ENCODE measurements at regions not wholly inside any gene's neighbourhood (a gene's known extent, or its start where the extent isn't known, plus 50 kb on each side); places are given as distances from the start of the nearest gene placed in this dataset.
"Not testable (repeated sequence)": the region's sequence is repeated elsewhere in the genome, so short reads cannot be mapped to it uniquely, and the experiment has no call there.

- TF ChIP-seq CTCF (IDR thresholded peaks at IDR 0.05; ENCODE audit: unreplicated experiment), result no peak
- ChIA-PET CTCF (interaction anchor here (0.6 to 0.8 kb wide), 3 partner anchors 152 to 543 kb away, joined by 3 to 6 read pairs (median 3); no protein-coding TSS in a partner anchor), POLR2A (interaction anchor here (1.0 kb wide), 1 partner anchor 358 kb away, joined by 4 read pairs; no protein-coding TSS in a partner anchor)
- H3K4me3 Mint-ChIP-seq (ENCODE audit: unreplicated experiment), result no peak overlapping the region
- intact Hi-C loops (cut with micrococcal nuclease), result no loop called here
- no peaks in the 10 kb centered on the region for H3K36me3 Mint-ChIP-seq (ENCODE audit: insufficient read depth, unreplicated experiment)
- H3K9me3 Mint-ChIP-seq (ENCODE audit: unreplicated experiment), result peaks cover 9% of the 10 kb centered on the region
- no TSS peak for BruUV-seq (replicated peaks)
- peaks cover 29% of the 10 kb centered on the region for H3K4me1 Mint-ChIP-seq (ENCODE audit: insufficient read depth, unreplicated experiment)
- H3K27me3 Mint-ChIP-seq (ENCODE audit: insufficient read depth, unreplicated experiment), result no peaks in the 10 kb centered on the region
- DNase-seq (ENCODE audit: unreplicated experiment), result peak; percentile 47
- peak overlapping the region; percentile 31 for H3K27ac Mint-ChIP-seq (ENCODE audit: low read depth, unreplicated experiment)
Observed at GRCh38 chr1:173329726-173330125, 122.6 kb upstream of the TNFSF4 start.

GRCh38 chr1:173330149-173330951 is 123.2 kb upstream of the TNFSF4 start:
- Mint-ChIP-seq H3K4me3 (ENCODE audit: unreplicated experiment) (no peak overlapping the region), H3K27me3 (ENCODE audit: insufficient read depth, unreplicated experiment) (no peaks in the 10 kb centered on the region), H3K9me3 (ENCODE audit: unreplicated experiment) (peaks cover 3% of the 10 kb centered on the region), H3K36me3 (ENCODE audit: insufficient read depth, unreplicated experiment) (no peaks in the 10 kb centered on the region), H3K27ac (ENCODE audit: low read depth, unreplicated experiment) (peak overlapping the region; percentile 73), H3K4me1 (ENCODE audit: insufficient read depth, unreplicated experiment) (peaks cover 29% of the 10 kb centered on the region)
- ChIA-PET POLR2A (interaction anchor here (0.7 to 1.0 kb wide), 2 partner anchors 359 to 505 kb away, joined by 3 to 4 read pairs; no protein-coding TSS in a partner anchor), CTCF (interaction anchor here (0.6 to 0.8 kb wide), 3 partner anchors 151 to 543 kb away, joined by 3 to 6 read pairs (median 3); no protein-coding TSS in a partner anchor)
- no peak for TF ChIP-seq CTCF (IDR thresholded peaks at IDR 0.05; ENCODE audit: unreplicated experiment)
- DNase-seq (ENCODE audit: unreplicated experiment), result peak; percentile 82
- BruUV-seq (replicated peaks), result no TSS peak
- intact Hi-C loops (cut with micrococcal nuclease), result no loop called here

- CTCF ChIA-PET, result interaction anchor here (0.8 to 1.2 kb wide), 2 partner anchors 19 to 98 kb away, joined by 3 read pairs; no protein-coding TSS in a partner anchor
- H3K9me3 Mint-ChIP-seq (ENCODE audit: unreplicated experiment); H3K4me3 Mint-ChIP-seq (ENCODE audit: unreplicated experiment); H3K36me3 Mint-ChIP-seq (ENCODE audit: insufficient read depth, unreplicated experiment); H3K27me3 Mint-ChIP-seq (ENCODE audit: insufficient read depth, unreplicated experiment); intact Hi-C loops (cut with micrococcal nuclease); POLR2A ChIA-PET; BruUV-seq (replicated peaks): not testable (repeated sequence)
- H3K27ac Mint-ChIP-seq (ENCODE audit: low read depth, unreplicated experiment), result peak overlapping the region; percentile 73
- DNase-seq (ENCODE audit: unreplicated experiment), result peak; percentile 60
- peaks cover 29% of the 10 kb centered on the region for H3K4me1 Mint-ChIP-seq (ENCODE audit: insufficient read depth, unreplicated experiment)
Observed at GRCh38 chr1:173330952-173331548, 123.9 kb upstream of the TNFSF4 start.

GRCh38 chr1:173332026-173332425 is 124.9 kb upstream of the TNFSF4 start:
- intact Hi-C loops (cut with micrococcal nuclease), result no loop called here
- no peaks in the 10 kb centered on the region for H3K27me3 Mint-ChIP-seq (ENCODE audit: insufficient read depth, unreplicated experiment)
- H3K27ac Mint-ChIP-seq (ENCODE audit: low read depth, unreplicated experiment), result peak overlapping the region; percentile 73
- no peak overlapping the region for H3K4me3 Mint-ChIP-seq (ENCODE audit: unreplicated experiment)
- H3K36me3 Mint-ChIP-seq (ENCODE audit: insufficient read depth, unreplicated experiment), result no peaks in the 10 kb centered on the region
- no peaks in the 10 kb centered on the region for H3K9me3 Mint-ChIP-seq (ENCODE audit: unreplicated experiment)
- TF ChIP-seq CTCF (IDR thresholded peaks at IDR 0.05; ENCODE audit: unreplicated experiment), result no peak
- H3K4me1 Mint-ChIP-seq (ENCODE audit: insufficient read depth, unreplicated experiment), result peaks cover 29% of the 10 kb centered on the region
- no TSS peak for BruUV-seq (replicated peaks)
- POLR2A ChIA-PET, result interaction anchor here (1.0 kb wide), 1 partner anchor 67 kb away, joined by 3 read pairs; no protein-coding TSS in a partner anchor
- peak; percentile 28 for DNase-seq (ENCODE audit: unreplicated experiment)
- CTCF ChIA-PET, result interaction anchor here (0.5 to 1.2 kb wide), 5 partner anchors 18 to 590 kb away, joined by 3 to 5 read pairs (median 3); no protein-coding TSS in a partner anchor

Measured in MCF 10A (cell line).